ENCODE measurements at regions not wholly inside any gene's neighbourhood (a gene's known extent, or its start where the extent isn't known, plus 50 kb on each side); places are given as distances from the start of the nearest gene placed in this dataset.

- TF ChIP-seq SP1 (CRISPR knock-in tag; conservative IDR thresholded peaks at IDR 0.05) (no peak), CTCF (IDR thresholded peaks at IDR 0.05) (no peak)
Measured at GRCh38 chr4:144291164-144291563, 150.6 kb upstream of the GYPA start.

All from WTC11 (cell line).